Breast epithelium (tissue), 4 donors: ENCODE measurements at regions not wholly inside any gene's neighbourhood (a gene's known extent, or its start where the extent isn't known, plus 50 kb on each side); places are given as distances from the start of the nearest gene placed in this dataset.
A peak's percentile ranks its signal among the peaks of the same experiment; 100 is the strongest.

Experiments used
- DNase-seq, 2 donors: peaks; one replicate each; pipeline ENCODE4 v3.0.0-alpha.2; 2019; ENCODE audit warnings: low spot score in 2 of 2
- H3K27ac ChIP-seq, 2 donors: fragments of 200-600 bp; sonication (generic) in 1 of 2; one replicate each; pipeline ENCODE4 v1.5.1; 2016 to 2019; ENCODE audit warnings: mild to moderate bottlenecking in 1 of 2
- H3K27me3 ChIP-seq, 2 donors: fragments of 200-600 bp; sonication (generic) in 1 of 2; one replicate each; pipeline versions ENCODE4 v1.5.1 to v1.6.0; 2017 to 2019; ENCODE audit warnings: control low read depth in 1 of 2, mild to moderate bottlenecking in 1 of 2
- H3K36me3 ChIP-seq: fragments of 200-600 bp; one replicate; pipeline ENCODE4 v1.5.1; 2019
- H3K4me1 ChIP-seq, 2 donors: fragments of 200-600 bp; sonication (generic); one replicate each; pipeline ENCODE4 v1.5.1; 2016 to 2019; ENCODE audit warnings: control low read depth in 1 of 2
- H3K4me3 ChIP-seq, 3 donors: fragments of 200-600 bp; sonication (generic); 1 replicate in 2 of 3; 2 replicates in 1 of 3; pipeline ENCODE4 v1.5.1; 2016 to 2019; ENCODE audit warnings: mild to moderate bottlenecking in 3 of 3, moderate library complexity in 2 of 3
- H3K9me3 ChIP-seq, 2 donors: fragments of 200-600 bp; sonication (generic) in 1 of 2; one replicate each; pipeline ENCODE4 v1.5.1; 2016 to 2019; ENCODE audit warnings: control low read depth in 1 of 2
- POLR2A ChIP-seq: fragments of 450-650 bp; IDR thresholded peaks from one replicate; pipeline ENCODE4 v1.6.1; 2016; ENCODE audit warnings: antibody characterized with exemption, mild to moderate bottlenecking, moderate library complexity
- POLR2AphosphoS5 ChIP-seq, 3 donors: sonication (generic); formaldehyde crosslinking; IDR thresholded peaks; one replicate each; pipeline ENCODE4 v1.6.1; 2017; ENCODE audit warnings: antibody characterized with exemption in 3 of 3
- intact Hi-C: fragments of 100-400 bp; cut with DNase I; formaldehyde crosslinking; loops from one replicate; pipeline ENCODE4 v1.15.1; 2023; ENCODE audit warnings: low total_unique reads
- TF ChIP-seq, protein P1 (sequence below), 3 donors: fragments of 450-650 bp; IDR thresholded peaks; one replicate each; pipeline ENCODE4 v1.5.1; 2016 to 2017; ENCODE audit warnings: antibody characterized with exemption in 3 of 3, mild to moderate bottlenecking in 3 of 3, moderate library complexity in 3 of 3

DNA sequence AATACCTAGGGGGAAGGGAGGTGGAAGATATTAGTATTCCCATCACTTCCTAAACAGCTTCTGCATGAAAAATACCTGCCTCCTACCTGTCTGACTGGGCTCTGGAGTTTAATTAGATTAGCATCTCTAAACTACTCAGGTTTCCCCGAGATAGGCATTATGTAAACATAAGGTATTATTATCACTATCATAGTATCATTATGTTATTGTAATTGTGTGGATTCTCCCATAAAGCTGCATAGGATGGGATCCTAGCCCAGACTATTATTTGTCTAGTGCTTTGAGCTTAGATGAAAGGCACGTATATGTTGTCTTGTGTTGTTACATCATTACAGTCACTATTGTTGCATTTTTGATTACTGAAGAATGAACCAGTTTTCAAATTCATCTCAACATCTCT lies 115.2 kb upstream of the SOX21 start:
- no peak for TF ChIP-seq POLR2AphosphoS5 (IDR thresholded peaks at IDR 0.05)
- H3K36me3 ChIP-seq = no peaks in the 10 kb centered on the region
- no peaks in the 10 kb centered on the region for H3K9me3 ChIP-seq
- intact Hi-C loops = no loop called here
- H3K27me3 ChIP-seq = no peaks in the 10 kb centered on the region
- no peak for DNase-seq
- no peaks in the 10 kb centered on the region for H3K4me1 ChIP-seq
- no peak overlapping the region for H3K4me3 ChIP-seq
- H3K27ac ChIP-seq = no peak overlapping the region

- intact Hi-C loops = no loop called here
- Histone ChIP-seq H3K36me3 (no peaks in the 10 kb centered on the region), H3K9me3 (no peaks in the 10 kb centered on the region), H3K27ac (no peak overlapping the region), H3K27me3 (no peaks in the 10 kb centered on the region), H3K4me1 (no peaks in the 10 kb centered on the region), H3K4me3 (no peak overlapping the region)
- DNase-seq = peak in 1 of 2 donors; percentile 27
- TF ChIP-seq POLR2A (no peak), POLR2AphosphoS5 (IDR thresholded peaks at IDR 0.05) (no peak)
These were observed 113.2 kb upstream of the SOX21 start for GRCh38 chr13:94825507-94825906.

DNA sequence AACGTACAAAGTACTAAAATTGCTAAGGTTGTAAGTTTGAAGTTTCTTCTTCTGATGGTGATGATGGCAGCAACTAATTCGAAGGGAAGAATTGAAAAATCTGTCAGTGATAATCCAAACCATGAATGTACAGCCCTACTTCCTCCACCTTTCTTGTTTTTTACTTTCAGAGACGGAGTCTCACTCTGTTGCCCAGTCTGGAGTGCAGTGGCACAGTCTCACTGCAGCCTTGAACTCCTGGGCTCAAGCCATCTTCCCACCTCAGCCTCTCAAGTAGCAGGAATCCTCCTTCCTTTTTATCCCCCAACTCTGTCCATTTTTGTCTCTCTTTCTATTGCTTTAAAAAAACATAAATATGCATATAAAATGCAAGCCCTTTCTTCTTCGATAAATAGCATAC lies 112.3 kb upstream of the SOX21 start:
- H3K4me3 ChIP-seq = no peak overlapping the region
- intact Hi-C loops = no loop called here
- H3K27ac ChIP-seq = no peak overlapping the region
- H3K36me3 ChIP-seq = no peaks in the 10 kb centered on the region
- H3K27me3 ChIP-seq = no peaks in the 10 kb centered on the region
- no peak for DNase-seq
- H3K4me1 ChIP-seq = no peaks in the 10 kb centered on the region
- TF ChIP-seq, protein P1, sequence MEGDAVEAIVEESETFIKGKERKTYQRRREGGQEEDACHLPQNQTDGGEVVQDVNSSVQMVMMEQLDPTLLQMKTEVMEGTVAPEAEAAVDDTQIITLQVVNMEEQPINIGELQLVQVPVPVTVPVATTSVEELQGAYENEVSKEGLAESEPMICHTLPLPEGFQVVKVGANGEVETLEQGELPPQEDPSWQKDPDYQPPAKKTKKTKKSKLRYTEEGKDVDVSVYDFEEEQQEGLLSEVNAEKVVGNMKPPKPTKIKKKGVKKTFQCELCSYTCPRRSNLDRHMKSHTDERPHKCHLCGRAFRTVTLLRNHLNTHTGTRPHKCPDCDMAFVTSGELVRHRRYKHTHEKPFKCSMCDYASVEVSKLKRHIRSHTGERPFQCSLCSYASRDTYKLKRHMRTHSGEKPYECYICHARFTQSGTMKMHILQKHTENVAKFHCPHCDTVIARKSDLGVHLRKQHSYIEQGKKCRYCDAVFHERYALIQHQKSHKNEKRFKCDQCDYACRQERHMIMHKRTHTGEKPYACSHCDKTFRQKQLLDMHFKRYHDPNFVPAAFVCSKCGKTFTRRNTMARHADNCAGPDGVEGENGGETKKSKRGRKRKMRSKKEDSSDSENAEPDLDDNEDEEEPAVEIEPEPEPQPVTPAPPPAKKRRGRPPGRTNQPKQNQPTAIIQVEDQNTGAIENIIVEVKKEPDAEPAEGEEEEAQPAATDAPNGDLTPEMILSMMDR (IDR thresholded peaks at IDR 0.05) = no peak
- TF ChIP-seq POLR2AphosphoS5 (IDR thresholded peaks at IDR 0.05) (no peak), POLR2A (no peak)
- no peaks in the 10 kb centered on the region for H3K9me3 ChIP-seq

DNA sequence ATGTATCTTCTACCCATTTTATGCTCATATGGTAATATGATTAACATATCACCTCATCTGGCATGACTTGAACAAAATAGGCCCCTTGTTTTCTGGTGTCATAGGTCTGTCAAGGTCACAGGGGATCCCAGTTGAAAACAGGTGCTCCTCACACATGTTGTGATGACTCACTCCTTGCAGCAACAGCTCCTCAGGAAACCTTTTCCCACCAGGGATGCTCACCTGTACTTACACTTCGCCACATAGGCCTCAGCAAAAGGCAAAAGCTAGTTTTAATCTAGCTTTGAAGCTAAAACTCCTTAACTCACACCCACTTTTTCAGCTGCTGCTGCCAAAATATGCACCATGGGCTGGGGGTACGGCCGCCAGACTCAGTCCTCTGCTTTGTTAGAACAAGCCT lies 110.0 kb upstream of the SOX21 start:
- Histone ChIP-seq H3K27me3 (no peaks in the 10 kb centered on the region), H3K36me3 (no peaks in the 10 kb centered on the region), H3K4me3 (no peak overlapping the region), H3K4me1 (no peaks in the 10 kb centered on the region), H3K9me3 (no peaks in the 10 kb centered on the region), H3K27ac (no peak overlapping the region)
- intact Hi-C loops = no loop called here
- DNase-seq = no peak
- TF ChIP-seq, protein P1 (IDR thresholded peaks at IDR 0.05) = no peak
- TF ChIP-seq POLR2AphosphoS5 (IDR thresholded peaks at IDR 0.05) (no peak), POLR2A (no peak)

GRCh38 chr13:94816256-94816655 lies 103.9 kb upstream of the SOX21 start:
- intact Hi-C loops = no loop called here
- TF ChIP-seq, protein P1 (IDR thresholded peaks at IDR 0.05) = no peak
- TF ChIP-seq POLR2AphosphoS5 (IDR thresholded peaks at IDR 0.05) = no peak
- H3K36me3 ChIP-seq = no peaks in the 10 kb centered on the region
- H3K27me3 ChIP-seq = no peaks in the 10 kb centered on the region
- H3K27ac ChIP-seq = no peak overlapping the region
- H3K9me3 ChIP-seq = no peaks in the 10 kb centered on the region
- no peaks in the 10 kb centered on the region for H3K4me1 ChIP-seq
- no peak for DNase-seq
- no peak overlapping the region for H3K4me3 ChIP-seq

GRCh38 chr13:94813920-94814475 lies 101.7 kb upstream of the SOX21 start:
- Histone ChIP-seq H3K4me3 (no peak overlapping the region), H3K4me1 (no peaks in the 10 kb centered on the region), H3K9me3 (no peaks in the 10 kb centered on the region), H3K36me3 (no peaks in the 10 kb centered on the region), H3K27ac (no peak overlapping the region), H3K27me3 (no peaks in the 10 kb centered on the region)
- intact Hi-C loops = no loop called here
- DNase-seq = no peak
- TF ChIP-seq POLR2A = no peak
- TF ChIP-seq POLR2AphosphoS5 (IDR thresholded peaks at IDR 0.05) = no peak
- TF ChIP-seq, protein P1 (IDR thresholded peaks at IDR 0.05) = no peak
